ENCODE measurements at regions not wholly inside any gene's neighbourhood (a gene's known extent, or its start where the extent isn't known, plus 50 kb on each side); places are given as distances from the start of the nearest gene placed in this dataset.

- peaks cover 16% of the 10 kb centered on the region for H3K27me3 ChIP-seq (ENCODE audit: insufficient read depth, low read depth, low read length)
- H3K79me2 ChIP-seq (replicated peaks; ENCODE audit: insufficient read depth, low read length), result no peaks in the 10 kb centered on the region
- H3K9me3 ChIP-seq (ENCODE audit: low read length), result no peaks in the 10 kb centered on the region
- H3K9ac ChIP-seq (ENCODE audit: low read length), result no peak overlapping the region
- H3K4me3 ChIP-seq (ENCODE audit: low read length), result no peak overlapping the region
- H3K27ac ChIP-seq (ENCODE audit: low read length), result no peak overlapping the region
- no peaks in the 10 kb centered on the region for H4K20me1 ChIP-seq (ENCODE audit: insufficient read depth)
- no peaks in the 10 kb centered on the region for H3K36me3 ChIP-seq (ENCODE audit: insufficient read depth, low read length)
- no peak overlapping the region for H3K4me2 ChIP-seq (ENCODE audit: low read length)
- TF ChIP-seq REST (IDR thresholded peaks at IDR 0.05; ENCODE audit: borderline replicate concordance) (no peak), TAF1 (IDR thresholded peaks at IDR 0.05; ENCODE audit: low read depth) (no peak), SMC3 (conservative IDR thresholded peaks at IDR 0.05; ENCODE audit: poor library complexity) (no peak), EP300 (conservative IDR thresholded peaks at IDR 0.05; ENCODE audit: poor library complexity, severe bottlenecking) (no peak), MXI1 (conservative IDR thresholded peaks at IDR 0.05; ENCODE audit: poor library complexity, severe bottlenecking) (no peak), POLR2AphosphoS5 (IDR thresholded peaks at IDR 0.05) (no peak), RAD21 (conservative IDR thresholded peaks at IDR 0.05) (no peak), EZH2 (IDR thresholded peaks at IDR 0.05; ENCODE audit: borderline replicate concordance, insufficient read depth, low read length, poor library complexity, severe bottlenecking) (no peak)
- TF ChIP-seq, protein P1, sequence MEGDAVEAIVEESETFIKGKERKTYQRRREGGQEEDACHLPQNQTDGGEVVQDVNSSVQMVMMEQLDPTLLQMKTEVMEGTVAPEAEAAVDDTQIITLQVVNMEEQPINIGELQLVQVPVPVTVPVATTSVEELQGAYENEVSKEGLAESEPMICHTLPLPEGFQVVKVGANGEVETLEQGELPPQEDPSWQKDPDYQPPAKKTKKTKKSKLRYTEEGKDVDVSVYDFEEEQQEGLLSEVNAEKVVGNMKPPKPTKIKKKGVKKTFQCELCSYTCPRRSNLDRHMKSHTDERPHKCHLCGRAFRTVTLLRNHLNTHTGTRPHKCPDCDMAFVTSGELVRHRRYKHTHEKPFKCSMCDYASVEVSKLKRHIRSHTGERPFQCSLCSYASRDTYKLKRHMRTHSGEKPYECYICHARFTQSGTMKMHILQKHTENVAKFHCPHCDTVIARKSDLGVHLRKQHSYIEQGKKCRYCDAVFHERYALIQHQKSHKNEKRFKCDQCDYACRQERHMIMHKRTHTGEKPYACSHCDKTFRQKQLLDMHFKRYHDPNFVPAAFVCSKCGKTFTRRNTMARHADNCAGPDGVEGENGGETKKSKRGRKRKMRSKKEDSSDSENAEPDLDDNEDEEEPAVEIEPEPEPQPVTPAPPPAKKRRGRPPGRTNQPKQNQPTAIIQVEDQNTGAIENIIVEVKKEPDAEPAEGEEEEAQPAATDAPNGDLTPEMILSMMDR (IDR thresholded peaks at IDR 0.05; ENCODE audit: poor library complexity, severe bottlenecking), result no peak
- H2AFZ ChIP-seq (ENCODE audit: low read depth, low read length), result no peak overlapping the region
- H3F3A ChIP-seq (ENCODE audit: insufficient read depth, low read length, poor library complexity, severe bottlenecking), result no peaks in the 10 kb centered on the region
- H3K9me2 ChIP-seq (ENCODE audit: insufficient read depth, low read length), result no peaks in the 10 kb centered on the region
Observed at GRCh38 chr12:69014047-69014446, 81.1 kb upstream of the CPM start.

- no peaks in the 10 kb centered on the region for H3K9me2 ChIP-seq (ENCODE audit: insufficient read depth, low read length)
- peaks cover 6% of the 10 kb centered on the region for H3K27me3 ChIP-seq (ENCODE audit: insufficient read depth, low read depth, low read length)
- no peaks in the 10 kb centered on the region for H3K9me3 ChIP-seq (ENCODE audit: low read length)
- TF ChIP-seq SMC3 (conservative IDR thresholded peaks at IDR 0.05; ENCODE audit: poor library complexity) (no peak), MXI1 (conservative IDR thresholded peaks at IDR 0.05; ENCODE audit: poor library complexity, severe bottlenecking) (no peak)
- no peaks in the 10 kb centered on the region for H4K20me1 ChIP-seq (ENCODE audit: insufficient read depth)
- H3K36me3 ChIP-seq (ENCODE audit: insufficient read depth, low read length), result no peaks in the 10 kb centered on the region
- H3K9ac ChIP-seq (ENCODE audit: low read length), result no peak overlapping the region
- H3K4me2 ChIP-seq (ENCODE audit: low read length), result no peak overlapping the region
- H3K27ac ChIP-seq (ENCODE audit: low read length), result no peak overlapping the region
- no peaks in the 10 kb centered on the region for H3F3A ChIP-seq (ENCODE audit: insufficient read depth, low read length, poor library complexity, severe bottlenecking)
- H2AFZ ChIP-seq (ENCODE audit: low read depth, low read length), result no peak overlapping the region
- no peak overlapping the region for H3K4me3 ChIP-seq (ENCODE audit: low read length)
- H3K79me2 ChIP-seq (replicated peaks; ENCODE audit: insufficient read depth, low read length), result no peaks in the 10 kb centered on the region
Observed at GRCh38 chr12:69015017-69015416, 82.0 kb upstream of the CPM start.

GRCh38 chr12:69015831-69016230, 82.9 kb upstream of the CPM start:
- Histone ChIP-seq H3K4me2 (ENCODE audit: low read length) (no peak overlapping the region), H3K27ac (ENCODE audit: low read length) (no peak overlapping the region), H3F3A (ENCODE audit: insufficient read depth, low read length, poor library complexity, severe bottlenecking) (no peaks in the 10 kb centered on the region), H3K4me3 (ENCODE audit: low read length) (no peak overlapping the region), H3K79me2 (replicated peaks; ENCODE audit: insufficient read depth, low read length) (no peaks in the 10 kb centered on the region), H3K27me3 (ENCODE audit: insufficient read depth, low read depth, low read length) (no peaks in the 10 kb centered on the region), H3K9me2 (ENCODE audit: insufficient read depth, low read length) (no peaks in the 10 kb centered on the region), H3K9me3 (ENCODE audit: low read length) (no peaks in the 10 kb centered on the region), H4K20me1 (ENCODE audit: insufficient read depth) (no peaks in the 10 kb centered on the region), H3K9ac (ENCODE audit: low read length) (no peak overlapping the region), H3K36me3 (ENCODE audit: insufficient read depth, low read length) (no peaks in the 10 kb centered on the region), H2AFZ (ENCODE audit: low read depth, low read length) (no peak overlapping the region)
- TF ChIP-seq SMC3 (conservative IDR thresholded peaks at IDR 0.05; ENCODE audit: poor library complexity) (no peak), REST (IDR thresholded peaks at IDR 0.05; ENCODE audit: borderline replicate concordance) (no peak), EZH2 (IDR thresholded peaks at IDR 0.05; ENCODE audit: borderline replicate concordance, insufficient read depth, low read length, poor library complexity, severe bottlenecking) (no peak), EP300 (conservative IDR thresholded peaks at IDR 0.05; ENCODE audit: poor library complexity, severe bottlenecking) (no peak), POLR2AphosphoS5 (IDR thresholded peaks at IDR 0.05) (no peak), RAD21 (conservative IDR thresholded peaks at IDR 0.05) (no peak), MXI1 (conservative IDR thresholded peaks at IDR 0.05; ENCODE audit: poor library complexity, severe bottlenecking) (no peak), TAF1 (IDR thresholded peaks at IDR 0.05; ENCODE audit: low read depth) (no peak)
- TF ChIP-seq, protein P1 (IDR thresholded peaks at IDR 0.05; ENCODE audit: poor library complexity, severe bottlenecking), result no peak

Data from neural cell (in vitro differentiated cells).